Panc1 (cell line): ENCODE measurements at regions not wholly inside any gene's neighbourhood (a gene's known extent, or its start where the extent isn't known, plus 50 kb on each side); places are given as distances from the start of the nearest gene placed in this dataset.

ENCODE experiments used
- ATAC-seq: fragments of 200-7000 bp; cut with Tn5 transposase; 2 replicates; pipeline ENCODE4 v1.9.1; 2020; ENCODE audit warnings: mild to moderate bottlenecking, moderate library complexity
- BruUV-seq: library from RNA; stranded (reverse); fragments of 400-500 nt; replicated peaks from 2 replicates; lab custom pipeline; 2021; lab: Mats Ljungman, UMichigan
- CTCF ChIA-PET: fragments of 300-600 bp; sonication (Branson Sonifier 250); formaldehyde crosslinking; loops from one replicate; lab custom pipeline; 2022; ENCODE audit warnings: antibody characterized with exemption; lab: Charles Lee
- POLR2A ChIA-PET: fragments of 300-600 bp; sonication (Branson Sonifier 250); formaldehyde crosslinking; loops from one replicate; lab custom pipeline; 2022; ENCODE audit warnings: antibody characterized with exemption; lab: Charles Lee
- DNase-seq: peaks from one replicate; pipeline ENCODE4 v3.0.0-alpha.2; 2010; ENCODE audit warnings: low read depth, low spot score
- H3K27ac ChIP-seq: 2 replicates; pipeline ENCODE4 v1.5.1; 2011; ENCODE audit warnings: mild to moderate bottlenecking, low read length, inconsistent platforms
- H3K27me3 ChIP-seq: fragments of 200-500 bp; sonication (Bioruptor generic); 2 replicates; pipeline ENCODE4 v1.6.0; 2014; ENCODE audit warnings: low read length, inconsistent platforms; ENCODE audit not compliant: control insufficient read depth, insufficient read depth
- H3K36me3 ChIP-seq: fragments of 200-500 bp; sonication (Bioruptor generic); 2 replicates; pipeline ENCODE4 v1.5.1; 2014; ENCODE audit warnings: inconsistent platforms, mild to moderate bottlenecking, low read length, moderate library complexity; ENCODE audit not compliant: control insufficient read depth, insufficient read depth
- H3K4me1 ChIP-seq: 2 replicates; pipeline ENCODE4 v1.5.1; 2011; ENCODE audit warnings: inconsistent platforms, mild to moderate bottlenecking, low read length, moderate library complexity; ENCODE audit not compliant: control insufficient read depth, insufficient read depth
- H3K4me3 ChIP-seq, 2 experiments: 2 replicates each; pipeline ENCODE4 v1.5.1; 2011 to 2012; ENCODE audit warnings: low read depth in 2 of 2, low read length in 2 of 2, mild to moderate bottlenecking in 2 of 2, inconsistent platforms in 1 of 2, moderate library complexity in 1 of 2
- H3K9me3 ChIP-seq: fragments of 200-500 bp; sonication (Bioruptor generic); 2 replicates; pipeline ENCODE4 v1.5.1; 2014; ENCODE audit warnings: low read depth, mild to moderate bottlenecking, inconsistent platforms, low read length, moderate library complexity; ENCODE audit not compliant: control insufficient read depth, insufficient read depth
- POLR2AphosphoS5 ChIP-seq: IDR thresholded peaks from 2 replicates; pipeline ENCODE4 v1.6.1; 2012; ENCODE audit warnings: mild to moderate bottlenecking, low read depth, low read length, moderate library complexity
- REST ChIP-seq, 2 experiments: IDR thresholded peaks; 2 replicates each; pipeline ENCODE4 v1.6.1; 2011 to 2012; ENCODE audit warnings: low read depth in 2 of 2, control low read depth in 1 of 2, low read length in 1 of 2, mild to moderate bottlenecking in 1 of 2, moderate library complexity in 1 of 2; ENCODE audit not compliant: insufficient read depth in 1 of 2
- SIN3A ChIP-seq: IDR thresholded peaks from 2 replicates; pipeline ENCODE4 v1.6.1; 2012; ENCODE audit warnings: low read depth, mild to moderate bottlenecking, low read length, moderate library complexity, borderline replicate concordance; ENCODE audit not compliant: insufficient read depth
- TCF7L2 ChIP-seq: IDR thresholded peaks from 2 replicates; pipeline ENCODE4 v1.6.1; 2011; ENCODE audit warnings: mild to moderate bottlenecking, low read depth, low read length, inconsistent platforms
- in situ Hi-C: cut with HindIII; loops from 2 replicates; pipeline ENCODE4 v1.10.0; 2016; ENCODE audit warnings: low sequenced_read_pairs, low pct_unique_long_range_greater_than_20kb
- intact Hi-C: fragments of 100-400 bp; cut with micrococcal nuclease; formaldehyde crosslinking; loops from one replicate; pipeline ENCODE4 v1.10.0; 2022; ENCODE audit not compliant: unreplicated experiment
- TF ChIP-seq, protein P1 (sequence below): fragments of 450-650 bp; IDR thresholded peaks from 2 replicates; pipeline ENCODE4 v1.5.1; 2017; ENCODE audit warnings: mild to moderate bottlenecking

- Histone ChIP-seq H3K9me3 (no peaks in the 10 kb centered on the region), H3K4me1 (no peaks in the 10 kb centered on the region), H3K27ac (no peak overlapping the region), H3K4me3 (no peak overlapping the region), H3K36me3 (no peaks in the 10 kb centered on the region), H3K27me3 (no peaks in the 10 kb centered on the region)
- TF ChIP-seq REST (IDR thresholded peaks at IDR 0.05; ENCODE audit: insufficient read depth in 1 of 2, low read depth in 2 of 2, low read length in 1 of 2): no peak
- no peak for TF ChIP-seq TCF7L2
- no TSS peak for BruUV-seq
- CTCF ChIA-PET: no interaction called here
- intact Hi-C loops: no loop called here
- DNase-seq: no peak
- POLR2A ChIA-PET: no interaction called here
- in situ Hi-C loops: no loop called here
- no peak for ATAC-seq
These were observed 92.2 kb downstream of the P2RY1 start for GRCh38 chr3:152927131-152927530.

- no peak for TF ChIP-seq POLR2AphosphoS5
- TF ChIP-seq, protein P1, sequence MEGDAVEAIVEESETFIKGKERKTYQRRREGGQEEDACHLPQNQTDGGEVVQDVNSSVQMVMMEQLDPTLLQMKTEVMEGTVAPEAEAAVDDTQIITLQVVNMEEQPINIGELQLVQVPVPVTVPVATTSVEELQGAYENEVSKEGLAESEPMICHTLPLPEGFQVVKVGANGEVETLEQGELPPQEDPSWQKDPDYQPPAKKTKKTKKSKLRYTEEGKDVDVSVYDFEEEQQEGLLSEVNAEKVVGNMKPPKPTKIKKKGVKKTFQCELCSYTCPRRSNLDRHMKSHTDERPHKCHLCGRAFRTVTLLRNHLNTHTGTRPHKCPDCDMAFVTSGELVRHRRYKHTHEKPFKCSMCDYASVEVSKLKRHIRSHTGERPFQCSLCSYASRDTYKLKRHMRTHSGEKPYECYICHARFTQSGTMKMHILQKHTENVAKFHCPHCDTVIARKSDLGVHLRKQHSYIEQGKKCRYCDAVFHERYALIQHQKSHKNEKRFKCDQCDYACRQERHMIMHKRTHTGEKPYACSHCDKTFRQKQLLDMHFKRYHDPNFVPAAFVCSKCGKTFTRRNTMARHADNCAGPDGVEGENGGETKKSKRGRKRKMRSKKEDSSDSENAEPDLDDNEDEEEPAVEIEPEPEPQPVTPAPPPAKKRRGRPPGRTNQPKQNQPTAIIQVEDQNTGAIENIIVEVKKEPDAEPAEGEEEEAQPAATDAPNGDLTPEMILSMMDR: no peak
- no peak for TF ChIP-seq SIN3A
- TF ChIP-seq TCF7L2: no peak
- no peak for TF ChIP-seq REST (IDR thresholded peaks at IDR 0.05; ENCODE audit: insufficient read depth in 1 of 2, low read depth in 2 of 2, low read length in 1 of 2)
- DNase-seq (no peak), ATAC-seq (no peak)
- Histone ChIP-seq H3K9me3 (no peaks in the 10 kb centered on the region), H3K36me3 (no peaks in the 10 kb centered on the region), H3K27ac (no peak overlapping the region), H3K4me1 (no peaks in the 10 kb centered on the region), H3K27me3 (no peaks in the 10 kb centered on the region), H3K4me3 (no peak overlapping the region)
- intact Hi-C loops (no loop called here), in situ Hi-C loops (no loop called here)
- BruUV-seq: no TSS peak
- CTCF ChIA-PET: no interaction called here
- POLR2A ChIA-PET: no interaction called here
These were observed 95.6 kb downstream of the P2RY1 start for GRCh38 chr3:152930516-152930915.
